Psoas muscle (tissue), 7 donors: ENCODE measurements at regions not wholly inside any gene's neighbourhood (a gene's known extent, or its start where the extent isn't known, plus 50 kb on each side); places are given as distances from the start of the nearest gene placed in this dataset.
"Not testable (repeated sequence)": the region's sequence is repeated elsewhere in the genome, so short reads cannot be mapped to it uniquely, and the experiment has no call there.

Source experiments
- ATAC-seq, 4 donors: fragments of 200-7000 bp; cut with Tn5 transposase; one replicate each; pipeline ENCODE4 v1.9.1; 2020; ENCODE audit warnings: moderate library complexity in 3 of 4, mild to moderate bottlenecking in 2 of 4
- DNase-seq, 2 donors: peaks; one replicate each; pipeline ENCODE4 v3.0.0-alpha.2; 2020
- H3K27ac ChIP-seq: fragments of 200-600 bp; one replicate; pipeline ENCODE4 v1.8.0; 2022
- H3K27me3 ChIP-seq, 3 donors: fragments of 200-600 bp in 1 of 3; one replicate each; pipeline versions ENCODE4 v1.6.1 to v1.8.0; 2013 to 2022; ENCODE audit warnings: low read length in 2 of 3, mild to moderate bottlenecking in 2 of 3, moderate library complexity in 1 of 3; ENCODE audit not compliant: insufficient read depth in 3 of 3
- H3K36me3 ChIP-seq, 2 donors: fragments of 200-600 bp in 1 of 2; one replicate each; pipeline versions ENCODE4 v1.6.1 to v1.8.0; 2013 to 2022; ENCODE audit warnings: low read depth in 1 of 2, mild to moderate bottlenecking in 1 of 2, moderate library complexity in 1 of 2; ENCODE audit not compliant: insufficient read depth in 1 of 2
- H3K4me1 ChIP-seq: fragments of 200-600 bp; one replicate; pipeline ENCODE4 v1.8.0; 2022
- H3K4me3 ChIP-seq: fragments of 200-600 bp; one replicate; pipeline ENCODE4 v1.8.0; 2022; ENCODE audit warnings: mild to moderate bottlenecking
- H3K9me3 ChIP-seq: fragments of 200-600 bp; one replicate; pipeline ENCODE4 v1.8.0; 2022
- CTCF ChIP-seq: fragments of 200-600 bp; IDR thresholded peaks from one replicate; pipeline ENCODE4 v1.8.0; 2022; ENCODE audit warnings: antibody characterized with exemption
- WGBS, 3 donors: extraction: QIAGEN DNeasy Blood & Tissue Kit; methylation state at CpG; one replicate each; pipeline versions ENCODE4 v1.1.6 to v1.1.7; 2013; 5-methylcytosine and 5-hydroxymethylcytosine counted together
- intact Hi-C, 2 donors: fragments of 100-400 bp; cut with DNase I; formaldehyde crosslinking; loops; one replicate each; pipeline versions ENCODE4 v1.11.0 to v1.14.2; 2022
- donor health status: healthy with polysubstance abuse.
- donor health status: DM: no; HTN: no; CAD: no; lungs with moderate emphysema.
- donor health status: Bipolar disorder and iron deficiency.
- donor health status: healthy.
- donor health status: DM: yes; HTN: yes; CAD: no.
- donor health status: DM: no; HTN: no; CAD: no.
- donor health status: DM: yes; HTN: yes; CAD: no.

- no peak for ATAC-seq
Measured at GRCh38 chr4:96429657-96430056, 589.8 kb downstream of the PDHA2 start.

DNA sequence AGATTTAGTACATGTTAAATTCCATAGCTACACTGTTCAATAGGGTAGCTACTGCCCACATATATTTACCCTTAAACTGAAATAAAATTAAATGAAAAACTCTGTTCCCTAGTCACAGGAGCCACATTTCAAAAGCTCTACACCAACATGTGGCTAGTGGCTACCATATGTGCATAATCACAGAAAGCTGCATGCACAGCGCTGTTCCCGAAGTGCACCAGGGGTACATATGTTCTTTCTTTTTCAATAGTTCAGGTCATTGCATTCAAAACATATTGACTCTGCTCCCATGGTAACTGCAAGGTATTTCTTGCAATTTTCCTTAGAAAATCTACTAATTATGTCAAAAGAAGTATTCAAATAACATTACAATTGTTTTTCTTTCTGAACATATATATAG is 591.2 kb downstream of the PDHA2 start:
- ATAC-seq (no peak), DNase-seq (no peak)
- no peak overlapping the region for H3K27ac ChIP-seq
- no peak overlapping the region for H3K4me3 ChIP-seq
- WGBS, 3 donors: 83 to 87% (median 86%) methylated on average over 2 of the region's 2 CpGs
- H3K36me3 ChIP-seq: no peaks in the 10 kb centered on the region
- TF ChIP-seq CTCF: no peak
- intact Hi-C loops: no loop called here
- no peaks in the 10 kb centered on the region for H3K4me1 ChIP-seq
- H3K27me3 ChIP-seq: no peaks in the 10 kb centered on the region
- no peaks in the 10 kb centered on the region for H3K9me3 ChIP-seq

More at GRCh38 chr4:96429657-96430056, 589.8 kb downstream of the PDHA2 start:
- Histone ChIP-seq H3K9me3 (no peaks in the 10 kb centered on the region), H3K36me3 (no peaks in the 10 kb centered on the region), H3K4me3 (no peak overlapping the region), H3K27me3 (no peaks in the 10 kb centered on the region), H3K27ac (no peak overlapping the region), H3K4me1 (no peaks in the 10 kb centered on the region)
- intact Hi-C loops: no loop called here
- no peak for TF ChIP-seq CTCF
- DNase-seq: no peak

- peaks cover 10% of the 10 kb centered on the region for H3K9me3 ChIP-seq
- no peaks in the 10 kb centered on the region for H3K36me3 ChIP-seq
- H3K27me3 ChIP-seq: no peaks in the 10 kb centered on the region
- H3K4me1 ChIP-seq: no peaks in the 10 kb centered on the region
- ATAC-seq: no peak
- H3K27ac ChIP-seq: no peak overlapping the region
- no peak overlapping the region for H3K4me3 ChIP-seq
- no peak for DNase-seq
- intact Hi-C loops: no loop called here
- no peak for TF ChIP-seq CTCF
- 46 to 64% (median 60%) methylated on average over 3 of the region's 3 CpGs for WGBS, 3 donors
Measured at GRCh38 chr4:96448315-96448872, 608.5 kb downstream of the PDHA2 start.

DNA sequence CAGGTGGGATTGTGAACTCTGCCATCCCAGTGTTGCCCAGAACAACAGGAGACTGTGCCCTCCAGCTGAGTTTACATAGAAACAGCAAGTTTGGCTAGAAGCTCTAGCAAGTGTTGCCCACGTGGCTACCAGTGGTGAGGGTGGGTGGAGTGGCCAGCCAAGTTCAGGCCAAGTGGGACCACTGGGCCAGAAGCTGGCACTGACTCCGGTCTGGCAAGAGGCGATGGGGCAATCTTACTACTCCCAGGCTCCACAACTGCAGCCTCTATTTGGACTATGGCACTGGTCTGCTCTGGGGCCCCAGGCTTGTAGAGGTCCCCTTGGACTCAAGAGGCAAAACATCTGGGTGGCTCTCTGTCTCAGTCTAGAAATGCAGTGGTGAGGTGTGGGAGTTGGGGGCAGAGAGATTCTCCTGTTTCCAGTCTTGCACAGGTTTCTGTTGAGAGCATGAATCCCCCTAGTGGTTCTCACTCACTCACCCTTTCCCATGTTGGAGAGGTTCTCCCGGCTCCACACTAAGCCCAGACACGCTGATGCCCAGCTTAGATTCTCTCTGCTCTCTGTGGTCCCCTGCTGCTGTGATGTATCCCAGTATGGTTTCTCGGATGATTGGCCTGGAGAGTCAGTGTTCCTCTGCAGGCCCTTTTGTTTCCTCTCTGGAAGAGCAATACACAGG is 615.3 kb downstream of the PDHA2 start:
- Histone ChIP-seq H3K27me3 (no peaks in the 10 kb centered on the region), H3K4me1 (no peaks in the 10 kb centered on the region), H3K4me3 (no peak overlapping the region), H3K36me3 (no peaks in the 10 kb centered on the region), H3K27ac (no peak overlapping the region), H3K9me3 (no peaks in the 10 kb centered on the region)
- DNase-seq (no peak), ATAC-seq (no peak)
- intact Hi-C loops: no loop called here
- 84 to 88% (median 88%) methylated on average over 6 of the region's 6 CpGs for WGBS, 3 donors
- TF ChIP-seq CTCF: no peak

DNA sequence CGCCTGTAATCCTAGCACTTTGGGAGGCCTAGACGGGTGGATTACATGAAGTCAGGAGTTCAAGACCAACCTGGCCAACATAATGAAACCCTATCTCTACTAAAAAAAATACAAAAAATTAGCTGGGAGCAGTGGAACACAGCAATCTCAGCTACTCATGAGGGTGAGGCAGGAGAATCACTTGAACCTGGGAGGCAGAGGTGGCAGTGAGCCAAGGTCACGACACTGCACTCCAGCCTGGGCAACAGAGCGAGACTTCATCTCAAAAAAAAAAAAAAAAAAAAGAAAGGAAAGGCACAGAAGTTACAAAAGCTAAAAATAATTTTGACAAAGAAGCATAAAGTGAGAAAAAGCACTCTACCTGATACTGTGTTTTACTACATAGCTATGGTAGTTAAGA is 618.1 kb downstream of the PDHA2 start:
- H3K27me3 ChIP-seq, intact Hi-C loops, ATAC-seq, DNase-seq, H3K9me3 ChIP-seq, H3K4me3 ChIP-seq, H3K4me1 ChIP-seq, H3K36me3 ChIP-seq, H3K27ac ChIP-seq: not testable (repeated sequence)
- WGBS, 3 donors: 65 to 70% (median 68%) methylated on average over 4 of the region's 4 CpGs
